IPS DF 6.9 (cell line): ENCODE measurements at regions not wholly inside any gene's neighbourhood (a gene's known extent, or its start where the extent isn't known, plus 50 kb on each side); places are given as distances from the start of the nearest gene placed in this dataset.
"Not testable (repeated sequence)": the region's sequence is repeated elsewhere in the genome, so short reads cannot be mapped to it uniquely, and the experiment has no call there.

Source experiments
- DNase-seq: peaks from one replicate; pipeline ENCODE4 v3.0.0-alpha.2; 2013; ENCODE audit warnings: low read depth, low spot score
- H3K27ac ChIP-seq: one replicate; pipeline ENCODE4 v1.5.1; 2013; ENCODE audit warnings: low read length, control low read depth
- H3K27me3 ChIP-seq: 2 replicates; pipeline ENCODE4 v1.6.1; 2013; ENCODE audit warnings: mild to moderate bottlenecking, low read length; ENCODE audit not compliant: control insufficient read depth, insufficient read depth
- H3K36me3 ChIP-seq: 2 replicates; pipeline ENCODE4 v1.6.1; 2013; ENCODE audit warnings: low read length; ENCODE audit not compliant: control insufficient read depth, insufficient read depth
- H3K4me1 ChIP-seq: 2 replicates; pipeline ENCODE4 v1.6.1; 2013; ENCODE audit warnings: low read length; ENCODE audit not compliant: control insufficient read depth, insufficient read depth
- H3K4me3 ChIP-seq: 2 replicates; pipeline ENCODE4 v1.5.1; 2013; ENCODE audit warnings: mild to moderate bottlenecking, low read length
- H3K9me3 ChIP-seq: 2 replicates; pipeline ENCODE4 v1.6.1; 2013; ENCODE audit warnings: low read length, inconsistent platforms; ENCODE audit not compliant: control insufficient read depth, insufficient read depth
- WGBS: extraction: QIAGEN DNeasy Blood & Tissue Kit; methylation state at CpG from one replicate; pipeline ENCODE4 v1.1.7; 2013; ENCODE audit warnings: mixed read lengths, missing lambda C conversion rate; ENCODE audit not compliant: insufficient read length, insufficient coverage; 5-methylcytosine and 5-hydroxymethylcytosine counted together

- H3K27ac ChIP-seq = no peak overlapping the region
- no peaks in the 10 kb centered on the region; the same call in 1 of the 2 replicates for H3K9me3 ChIP-seq
- no peak overlapping the region for H3K4me3 ChIP-seq
- no peak for DNase-seq
- no CpG with 5 or more reads among the region's 3 CpGs for WGBS
- 0 out of 2 replicates have a peak, but pooled peaks cover 3% of the 10 kb centered on the region for H3K36me3 ChIP-seq
- H3K27me3 ChIP-seq = no peaks in the 10 kb centered on the region
- H3K4me1 ChIP-seq = no peaks in the 10 kb centered on the region
Measured at GRCh38 chr16:13359835-13360234, 458.4 kb downstream of the SHISA9 start.

GRCh38 chr16:13372421-13372820 is 471.0 kb downstream of the SHISA9 start:
- DNase-seq = no peak
- Histone ChIP-seq H3K27ac (no peak overlapping the region), H3K4me3 (no peak overlapping the region), H3K9me3 (no peaks in the 10 kb centered on the region), H3K27me3 (no peaks in the 10 kb centered on the region), H3K36me3 (no peaks in the 10 kb centered on the region), H3K4me1 (no peaks in the 10 kb centered on the region)
- no CpG with 5 or more reads among the region's 3 CpGs for WGBS

- H3K27me3 ChIP-seq = no peaks in the 10 kb centered on the region
- H3K4me3 ChIP-seq = no peak overlapping the region
- H3K27ac ChIP-seq = no peak overlapping the region
- DNase-seq = no peak
- H3K4me1 ChIP-seq = no peaks in the 10 kb centered on the region; the same call in 1 of the 2 replicates
- no CpG with 5 or more reads among the region's 1 CpG for WGBS
- H3K9me3 ChIP-seq = no peaks in the 10 kb centered on the region
- H3K36me3 ChIP-seq = no peaks in the 10 kb centered on the region
Measured at GRCh38 chr16:13376174-13376573, 474.8 kb downstream of the SHISA9 start.

DNA sequence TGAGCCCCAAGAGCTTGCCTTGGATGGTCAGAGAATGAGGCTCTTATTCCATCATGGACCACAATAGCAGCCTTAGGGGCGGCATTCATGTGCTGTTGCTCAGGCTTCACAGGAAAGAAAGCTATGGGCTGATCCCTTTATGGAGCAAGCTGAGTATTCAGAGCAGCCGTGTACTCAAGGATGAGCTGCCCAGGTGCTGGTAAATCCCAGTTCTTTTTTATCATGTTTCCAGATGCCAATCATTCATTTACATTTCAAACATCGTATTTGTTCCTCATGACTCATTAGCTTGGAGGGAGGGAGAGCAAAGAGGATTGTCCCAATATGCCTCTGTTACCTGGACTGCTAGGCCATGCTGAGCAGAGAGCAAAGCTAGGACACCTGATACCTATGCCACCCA is 475.7 kb downstream of the SHISA9 start:
- DNase-seq = no peak
- Histone ChIP-seq H3K27me3 (no peaks in the 10 kb centered on the region), H3K36me3 (no peaks in the 10 kb centered on the region), H3K9me3 (no peaks in the 10 kb centered on the region), H3K4me3 (no peak overlapping the region), H3K4me1 (no peaks in the 10 kb centered on the region; the same call in 1 of the 2 replicates), H3K27ac (no peak overlapping the region)
- no CpG with 5 or more reads among the region's 3 CpGs for WGBS

DNA sequence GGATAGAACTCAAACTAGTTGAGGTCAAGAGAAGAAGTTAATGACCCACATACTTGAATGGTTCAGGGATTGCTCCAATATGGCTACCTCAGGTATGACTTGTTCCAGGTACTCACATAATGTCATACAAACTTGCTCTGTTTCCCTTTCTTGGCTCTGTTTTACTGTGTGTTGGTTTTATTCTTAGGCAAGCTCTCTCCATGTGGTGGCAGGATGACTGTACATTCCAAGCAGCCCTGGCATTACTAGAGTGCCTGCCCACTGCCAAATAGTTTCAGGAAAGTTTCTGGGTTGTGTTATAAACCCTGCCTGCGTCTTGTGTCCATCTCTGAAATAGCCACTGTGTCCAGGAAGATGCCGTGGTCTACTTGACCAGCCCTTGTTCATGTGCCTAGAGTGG is 476.8 kb downstream of the SHISA9 start:
- H3K4me3 ChIP-seq = no peak overlapping the region
- no peak for DNase-seq
- WGBS = no CpG with 5 or more reads among the region's 2 CpGs
- no peak overlapping the region for H3K27ac ChIP-seq
- no peaks in the 10 kb centered on the region for H3K9me3 ChIP-seq
- no peaks in the 10 kb centered on the region; the same call in 1 of the 2 replicates for H3K4me1 ChIP-seq
- no peaks in the 10 kb centered on the region for H3K36me3 ChIP-seq
- H3K27me3 ChIP-seq = no peaks in the 10 kb centered on the region

- no peak for DNase-seq
- whole genome bisulfite sequencing = no CpG with 5 or more reads among the region's 3 CpGs
Measured at GRCh38 chr16:13379266-13379665, 477.9 kb downstream of the SHISA9 start.

GRCh38 chr16:13385156-13386040 is 484.0 kb downstream of the SHISA9 start:
- not testable (repeated sequence) for H3K27ac ChIP-seq, H3K9me3 ChIP-seq, H3K4me3 ChIP-seq, DNase-seq, H3K36me3 ChIP-seq, H3K27me3 ChIP-seq, H3K4me1 ChIP-seq
- no CpG with 5 or more reads among the region's 1 CpG for WGBS

More at GRCh38 chr16:13379266-13379665, 477.9 kb downstream of the SHISA9 start:
- H3K36me3 ChIP-seq = no peaks in the 10 kb centered on the region
- H3K27ac ChIP-seq = no peak overlapping the region
- H3K9me3 ChIP-seq = no peaks in the 10 kb centered on the region
- H3K4me1 ChIP-seq = no peaks in the 10 kb centered on the region; the same call in 1 of the 2 replicates
- no peaks in the 10 kb centered on the region for H3K27me3 ChIP-seq
- H3K4me3 ChIP-seq = no peak overlapping the region

DNA sequence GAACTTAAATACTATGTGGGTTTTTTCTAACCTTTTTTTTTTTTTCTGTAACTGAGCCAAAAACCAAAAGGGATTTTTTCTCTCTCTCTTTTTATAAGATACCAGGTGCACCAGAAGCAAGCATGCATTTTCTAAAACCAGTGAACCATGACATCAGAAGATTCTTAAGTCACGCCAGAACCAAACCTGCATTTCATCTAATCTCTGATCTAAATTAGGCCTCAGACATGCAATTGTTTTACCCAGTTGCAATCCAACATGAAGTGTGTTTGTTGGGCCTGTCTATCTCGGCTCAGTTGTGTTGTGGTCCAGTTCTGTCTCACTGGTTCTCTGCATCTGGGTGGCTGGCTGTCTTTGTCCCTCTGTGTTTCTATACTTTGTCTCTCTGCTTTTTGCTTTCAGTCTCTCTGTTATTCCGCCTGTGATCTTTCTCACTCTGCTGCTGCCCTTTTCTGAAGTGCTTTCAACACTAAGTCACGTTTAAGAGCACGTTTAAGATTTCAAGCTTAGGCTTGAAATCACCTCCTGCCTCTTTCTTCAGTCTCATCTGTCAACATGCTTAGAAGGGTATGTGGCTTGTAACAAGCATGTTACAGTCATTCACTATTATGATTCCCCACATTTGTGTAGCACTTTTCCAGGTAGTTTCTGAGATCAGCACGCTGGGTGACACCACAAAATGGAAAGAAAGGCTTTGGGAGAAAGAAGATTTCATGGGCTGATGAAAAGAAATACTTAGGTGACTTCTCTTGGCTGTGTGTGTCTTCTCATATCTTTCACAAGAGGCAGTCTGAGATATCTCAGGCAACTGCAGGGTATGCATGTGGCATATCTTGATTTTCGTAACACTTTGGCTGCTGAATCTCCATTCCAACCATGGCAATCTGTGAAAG is 488.9 kb downstream of the SHISA9 start:
- Histone ChIP-seq H3K4me1 (no peaks in the 10 kb centered on the region), H3K27me3 (no peaks in the 10 kb centered on the region), H3K36me3 (no peaks in the 10 kb centered on the region), H3K27ac (no peak overlapping the region), H3K9me3 (peaks cover 1% of the 10 kb centered on the region; the same call in 1 of the 2 replicates), H3K4me3 (no peak overlapping the region)
- DNase-seq = no peak
- no CpG with 5 or more reads among the region's 7 CpGs for WGBS

- Histone ChIP-seq H3K36me3 (no peaks in the 10 kb centered on the region), H3K4me1 (no peaks in the 10 kb centered on the region), H3K27ac (no peak overlapping the region), H3K9me3 (no peaks in the 10 kb centered on the region; the same call in 1 of the 2 replicates), H3K4me3 (no peak overlapping the region), H3K27me3 (no peaks in the 10 kb centered on the region)
- no peak for DNase-seq
Measured at GRCh38 chr16:13390986-13391305, 489.5 kb downstream of the SHISA9 start.

DNA sequence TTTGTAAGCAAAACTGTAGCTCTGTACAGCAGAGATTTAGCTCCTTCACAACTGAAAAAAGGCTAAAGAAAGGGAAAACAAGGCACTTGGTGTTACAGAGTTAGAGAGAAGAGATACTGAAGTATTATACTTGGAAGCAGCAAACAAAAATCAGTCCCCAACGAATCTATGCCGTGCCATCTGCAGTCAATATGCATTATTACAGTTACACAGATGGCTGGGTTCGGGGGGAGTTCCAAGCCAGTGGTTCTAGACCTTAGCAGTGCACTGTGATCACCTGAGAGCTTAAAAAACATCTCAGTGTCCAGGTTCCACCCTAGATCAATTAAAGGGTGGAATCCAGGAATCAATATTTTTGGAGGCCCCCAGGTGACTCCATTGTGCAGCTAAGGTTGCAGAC is 489.9 kb downstream of the SHISA9 start:
- no peaks in the 10 kb centered on the region for H3K36me3 ChIP-seq
- H3K27ac ChIP-seq = no peak overlapping the region
- DNase-seq = no peak
- H3K27me3 ChIP-seq = no peaks in the 10 kb centered on the region
- WGBS = no CpG with 5 or more reads among the region's 3 CpGs
- no peak overlapping the region for H3K4me3 ChIP-seq
- H3K9me3 ChIP-seq = no peaks in the 10 kb centered on the region
- H3K4me1 ChIP-seq = no peaks in the 10 kb centered on the region
